Medulla oblongata (tissue), 1 donor: ENCODE measurements at regions not wholly inside any gene's neighbourhood (a gene's known extent, or its start where the extent isn't known, plus 50 kb on each side); places are given as distances from the start of the nearest gene placed in this dataset.

Experiments used
- DNase-seq: peaks from one replicate; pipeline ENCODE4 v3.0.0-alpha.2; 2015; ENCODE audit errors: extremely low spot score

- no peak for DNase-seq
Measured at GRCh38 chr2:59583173-59583765, 970.2 kb downstream of the BCL11A start.

- DNase-seq: no peak
Measured at GRCh38 chr2:59578349-59578748, 975.1 kb downstream of the BCL11A start.

- no peak for DNase-seq
Measured at GRCh38 chr2:59575191-59575590, 978.3 kb downstream of the BCL11A start.

DNA sequence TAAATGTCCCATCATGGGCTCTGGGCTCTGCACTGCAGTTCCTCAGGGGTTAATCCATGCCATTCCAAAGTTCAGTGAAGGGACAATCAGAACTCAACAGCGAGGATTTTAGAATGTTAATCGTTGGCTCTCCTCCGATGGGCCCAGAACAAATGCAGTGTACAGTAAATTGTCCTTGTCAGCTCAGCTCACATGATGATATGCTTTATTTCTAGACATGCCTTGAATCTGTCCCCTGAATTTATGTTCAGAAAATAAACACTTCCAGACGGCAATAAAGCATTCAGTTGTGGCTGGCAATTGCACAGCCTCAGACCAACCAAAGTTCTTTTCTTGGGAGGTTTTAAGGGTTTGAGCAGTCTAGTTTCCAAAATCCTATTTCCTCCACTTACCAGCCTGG, 981.2 kb downstream of the BCL11A start:
- no peak for DNase-seq

DNA sequence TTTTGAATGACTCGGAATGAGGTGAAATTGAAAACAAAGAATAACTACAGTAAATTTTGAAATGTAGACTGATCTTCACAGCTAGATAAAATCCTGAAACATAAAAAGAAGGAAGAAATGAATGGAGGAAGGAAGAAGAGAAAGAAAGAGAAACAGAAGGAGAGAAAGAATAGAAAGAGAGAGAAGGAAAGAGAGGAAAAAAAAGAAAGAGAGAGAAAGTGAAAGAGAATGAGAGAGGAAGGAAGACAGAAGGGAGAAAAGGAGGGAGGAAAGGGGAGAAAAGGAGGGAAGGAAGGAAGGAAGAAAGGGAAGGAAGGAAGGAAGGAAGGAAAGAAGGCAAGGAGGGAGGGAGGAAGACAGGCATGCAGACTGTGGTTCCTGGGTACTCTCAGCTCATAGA, 982.6 kb downstream of the BCL11A start:
- no peak for DNase-seq

GRCh38 chr2:59569124-59569523, 984.3 kb downstream of the BCL11A start:
- no peak for DNase-seq

DNA sequence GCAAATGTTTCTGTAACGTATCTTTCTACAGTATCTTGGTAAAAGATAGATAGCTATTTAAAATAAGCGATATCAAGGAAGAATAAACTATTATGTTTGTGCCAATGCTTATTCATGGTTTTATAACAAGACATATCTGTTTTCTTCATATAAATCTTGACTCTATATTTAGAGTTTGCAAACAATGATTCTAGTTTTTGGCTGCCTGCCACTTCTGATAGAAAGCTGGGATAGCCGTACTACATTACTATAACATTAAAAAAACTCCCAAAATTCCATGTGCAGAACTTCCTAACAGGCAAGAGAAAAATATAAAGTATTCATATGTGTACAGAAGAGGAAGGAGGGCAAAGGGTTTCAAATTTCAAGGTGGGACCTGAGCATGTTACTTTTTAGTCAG, 985.0 kb downstream of the BCL11A start:
- DNase-seq: no peak

- DNase-seq: no peak
Measured at GRCh38 chr2:59567151-59567550, 986.3 kb downstream of the BCL11A start.

DNA sequence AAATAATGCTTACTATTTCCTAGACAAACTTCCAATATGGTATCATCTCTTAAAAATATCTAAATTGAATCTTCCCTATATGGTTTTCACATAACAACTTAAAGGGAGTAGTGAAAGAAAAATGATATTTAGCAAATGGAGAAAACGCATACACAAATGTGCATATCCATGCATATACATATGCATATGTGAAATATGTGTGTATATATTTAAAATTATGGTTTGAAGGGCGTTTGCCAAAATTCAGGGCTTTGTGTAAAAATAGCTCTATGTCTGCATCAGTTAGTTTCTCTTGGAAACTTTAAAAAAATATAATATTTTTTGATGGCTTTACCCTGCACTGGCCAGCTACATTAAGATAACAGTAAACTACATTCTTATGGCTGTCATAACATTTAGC, 986.7 kb downstream of the BCL11A start:
- DNase-seq: no peak

- no peak for DNase-seq
Measured at GRCh38 chr2:59561281-59561680, 992.2 kb downstream of the BCL11A start.

DNA sequence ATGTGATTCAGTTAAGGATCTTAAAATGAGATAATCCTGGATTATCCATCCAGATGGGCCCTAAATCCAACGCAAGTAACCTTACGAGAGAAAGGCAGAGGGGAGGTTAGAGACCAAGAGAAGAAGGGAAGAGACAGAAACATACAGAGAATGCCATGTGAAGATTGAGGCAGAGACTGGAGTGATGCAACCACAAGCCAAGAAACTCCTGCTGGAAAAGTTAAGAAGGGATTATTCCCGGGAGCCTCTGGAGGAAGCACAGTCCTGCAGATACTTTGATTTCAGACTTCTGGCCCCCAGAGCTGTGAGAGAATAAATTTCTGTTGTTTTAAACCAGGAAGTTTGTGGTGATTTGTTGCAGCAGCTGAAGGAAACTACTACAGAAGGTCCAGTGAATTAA, 992.7 kb downstream of the BCL11A start:
- no peak for DNase-seq

DNA sequence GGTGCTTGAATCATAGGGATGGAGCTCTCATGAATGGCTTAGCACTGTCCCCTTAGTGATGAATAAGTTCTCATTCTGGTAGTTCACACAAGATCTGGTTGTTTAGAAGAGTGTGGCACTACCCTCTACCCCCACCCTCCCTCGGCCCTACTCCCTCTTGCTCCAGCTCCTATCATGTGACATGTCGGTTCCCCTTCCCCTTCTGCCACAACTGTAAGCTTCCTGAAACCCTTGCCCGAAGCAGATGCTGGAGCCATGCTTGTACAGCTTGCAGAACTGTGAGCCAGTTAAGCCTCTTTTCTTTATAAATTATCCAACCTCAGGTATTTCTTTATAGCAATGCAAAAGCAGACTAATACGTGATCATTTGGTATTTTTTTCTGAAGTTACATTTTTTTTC, 1012.6 kb downstream of the BCL11A start:
- DNase-seq: no peak

- DNase-seq: no peak
Measured at GRCh38 chr2:59538398-59538911, 1015.0 kb downstream of the BCL11A start.

- DNase-seq: no peak
Measured at GRCh38 chr2:59532808-59533207, 1020.6 kb downstream of the BCL11A start.

GRCh38 chr2:59530258-59530657, 1023.2 kb downstream of the BCL11A start:
- no peak for DNase-seq

DNA sequence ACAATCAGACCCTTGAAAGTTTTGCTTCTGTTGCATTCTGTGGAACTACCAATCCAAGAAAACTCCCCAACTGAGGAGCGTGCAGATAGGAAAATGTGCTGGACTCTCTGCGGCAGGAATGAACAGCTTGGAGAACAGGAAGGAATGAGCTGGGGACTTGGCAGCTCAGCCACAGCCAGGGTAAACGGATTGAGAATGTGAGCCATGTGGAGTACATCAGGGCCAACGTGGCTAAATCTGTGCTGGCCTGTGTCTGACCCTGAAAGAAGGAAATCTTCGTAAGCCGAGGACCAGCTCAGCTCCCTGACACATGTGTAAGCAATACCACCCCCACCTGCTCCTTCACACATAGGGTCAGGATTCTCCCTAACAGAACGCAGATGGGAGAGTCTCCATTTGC, 1023.7 kb downstream of the BCL11A start:
- DNase-seq: no peak

DNA sequence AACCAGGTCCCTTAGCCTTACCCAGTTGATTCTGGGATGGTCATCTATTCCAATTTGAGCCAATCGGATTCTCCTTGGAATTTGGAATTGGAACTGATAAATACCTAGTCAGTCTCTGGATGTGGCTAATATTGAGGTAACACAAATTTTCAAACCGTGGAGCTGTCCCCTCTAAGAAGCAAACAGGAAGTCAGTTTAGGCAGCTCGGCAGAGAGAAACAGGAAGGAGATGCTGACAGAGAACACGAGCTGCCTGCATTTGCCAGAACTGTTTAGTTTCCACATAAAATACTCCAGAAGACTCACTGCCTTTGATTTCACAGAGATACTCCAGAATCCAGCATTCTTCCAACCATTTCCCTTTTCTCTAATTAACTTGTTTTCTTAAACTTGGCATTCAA, 1024.9 kb downstream of the BCL11A start:
- DNase-seq: no peak

GRCh38 chr2:59502981-59503380, 1050.5 kb downstream of the BCL11A start:
- DNase-seq: no peak

DNA sequence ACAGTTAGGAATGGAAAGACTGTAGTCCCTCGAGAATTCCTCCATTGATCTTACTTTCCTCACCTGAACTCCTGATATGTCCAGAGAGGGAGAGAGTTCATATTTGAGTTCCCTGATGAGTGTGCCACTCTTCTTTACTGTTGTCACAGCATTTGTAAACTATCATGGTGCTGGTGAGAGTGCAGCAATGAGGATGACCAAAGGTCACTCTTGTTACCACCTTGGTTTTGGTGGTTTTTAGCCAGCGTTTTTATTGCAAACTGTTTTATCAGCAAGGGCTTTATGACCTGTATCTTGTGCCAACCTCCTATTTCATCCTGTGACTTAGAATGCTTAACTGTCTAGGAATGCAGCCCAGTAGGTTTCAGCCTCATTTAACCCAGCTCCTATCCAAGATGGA, 1062.5 kb downstream of the BCL11A start:
- no peak for DNase-seq

DNA sequence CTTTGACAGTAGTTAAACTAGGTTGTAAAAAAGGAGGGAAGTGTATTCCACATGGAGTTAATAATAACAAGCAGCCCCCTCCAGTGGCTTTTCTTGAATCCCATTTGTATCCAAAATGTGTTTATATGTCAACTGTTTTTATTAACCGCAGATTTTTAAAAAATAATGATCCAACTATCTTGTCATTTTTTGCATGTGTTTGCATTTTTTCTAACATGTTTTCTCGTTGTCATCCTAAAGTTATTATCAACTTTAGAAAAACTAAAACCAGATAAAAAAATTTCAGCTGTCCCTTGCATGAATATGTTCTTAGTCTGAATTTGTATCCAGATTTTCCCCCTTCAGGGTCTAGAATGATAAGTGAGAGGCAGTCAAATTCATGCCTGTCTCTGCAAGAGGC, 1063.3 kb downstream of the BCL11A start:
- no peak for DNase-seq

GRCh38 chr2:59484673-59485072, 1068.8 kb downstream of the BCL11A start:
- DNase-seq: no peak

GRCh38 chr2:59463426-59463825, 1090.0 kb downstream of the BCL11A start:
- DNase-seq: no peak

- DNase-seq: no peak
Measured at GRCh38 chr2:59462422-59463197, 1090.8 kb downstream of the BCL11A start.
